SK-N-SH treated with all-trans-retinoic acid at 6 μM for 48 hours (cell line): ENCODE measurements at regions not wholly inside any gene's neighbourhood (a gene's known extent, or its start where the extent isn't known, plus 50 kb on each side); places are given as distances from the start of the nearest gene placed in this dataset.

Source experiments
- ATAC-seq: fragments of 200-7000 bp; cut with Tn5 transposase; 3 replicates; pipeline ENCODE4 v1.9.1; 2020; ENCODE audit warnings: mild to moderate bottlenecking, moderate library complexity
- ARNTL ChIP-seq: fragments of 450-650 bp; formaldehyde crosslinking; IDR thresholded peaks from 2 replicates; pipeline ENCODE4 v1.5.0; 2020; ENCODE audit warnings: low read depth, mild to moderate bottlenecking, moderate library complexity, borderline replicate concordance
- CREB5 ChIP-seq: fragments of 250-450 bp; sonication (Bioruptor Pico); IDR thresholded peaks from 2 replicates; pipeline ENCODE4 v1.5.1; 2020; ENCODE audit warnings: low read depth, mild to moderate bottlenecking, moderate library complexity
- CSDC2 ChIP-seq: fragments of 250-450 bp; sonication (Bioruptor Pico); IDR thresholded peaks from 2 replicates; pipeline ENCODE4 v1.5.0; 2020; ENCODE audit warnings: mild to moderate bottlenecking, moderate library complexity
- CSRNP3 ChIP-seq: fragments of 250-450 bp; sonication (Bioruptor Pico); IDR thresholded peaks from 2 replicates; pipeline ENCODE4 v1.5.1; 2021; ENCODE audit warnings: mild to moderate bottlenecking, moderate library complexity
- GLIS3 ChIP-seq: fragments of 250-450 bp; sonication (Bioruptor Pico); IDR thresholded peaks from 2 replicates; pipeline ENCODE4 v1.5.0; 2020; ENCODE audit warnings: mild to moderate bottlenecking, moderate library complexity
- ISL1 ChIP-seq: fragments of 250-450 bp; sonication (Bioruptor Pico); IDR thresholded peaks from 2 replicates; pipeline ENCODE4 v2.1.2; 2022; ENCODE audit warnings: mild to moderate bottlenecking, moderate library complexity
- OSR1 ChIP-seq: fragments of 250-450 bp; sonication (Bioruptor Pico); IDR thresholded peaks from 2 replicates; pipeline ENCODE4 v1.8.0; 2022; ENCODE audit warnings: moderate library complexity, mild to moderate bottlenecking, inconsistent platforms
- PATZ1 ChIP-seq: fragments of 250-450 bp; sonication (Bioruptor Pico); IDR thresholded peaks from 2 replicates; pipeline ENCODE4 v1.8.0; 2020; ENCODE audit warnings: mild to moderate bottlenecking, moderate library complexity, borderline replicate concordance
- POU6F1 ChIP-seq: fragments of 250-450 bp; sonication (Bioruptor Pico); IDR thresholded peaks from 2 replicates; pipeline ENCODE4 v1.8.0; 2021; ENCODE audit warnings: low read depth, mild to moderate bottlenecking, moderate library complexity, borderline replicate concordance
- PPARA ChIP-seq: fragments of 250-450 bp; sonication (Bioruptor Pico); IDR thresholded peaks from 2 replicates; pipeline ENCODE4 v1.5.0; 2020; ENCODE audit warnings: mild to moderate bottlenecking, borderline replicate concordance
- RARB ChIP-seq: fragments of 250-450 bp; sonication (Bioruptor Pico); IDR thresholded peaks from 2 replicates; pipeline ENCODE4 v1.8.0; 2021; ENCODE audit warnings: mild to moderate bottlenecking, moderate library complexity
- SNAI2 ChIP-seq: fragments of 250-450 bp; sonication (Bioruptor Pico); IDR thresholded peaks from 2 replicates; pipeline ENCODE4 v1.5.0; 2020; ENCODE audit warnings: mild to moderate bottlenecking, moderate library complexity
- TSHZ2 ChIP-seq: fragments of 250-450 bp; sonication (Bioruptor Pico); IDR thresholded peaks from 2 replicates; pipeline ENCODE4 v1.5.0; 2020; ENCODE audit warnings: mild to moderate bottlenecking, moderate library complexity
- ZFP3 ChIP-seq: fragments of 250-450 bp; sonication (Bioruptor Pico); IDR thresholded peaks from 2 replicates; pipeline ENCODE4 v1.5.0; 2020; ENCODE audit warnings: mild to moderate bottlenecking, moderate library complexity
- ZNF565 ChIP-seq: fragments of 450-650 bp; formaldehyde crosslinking; conservative IDR thresholded peaks from 2 replicates; pipeline ENCODE4 v1.5.0; 2020; ENCODE audit warnings: low read depth, mild to moderate bottlenecking, moderate library complexity
- ZNF70 ChIP-seq: fragments of 450-650 bp; formaldehyde crosslinking; IDR thresholded peaks from 2 replicates; pipeline ENCODE4 v1.5.0; 2020; ENCODE audit warnings: mild to moderate bottlenecking, moderate library complexity

- ATAC-seq = no peak
- TF ChIP-seq ZNF565 = no peak
Observed at GRCh38 chr14:54285030-54285429, 111.8 kb upstream of the CDKN3 start.

GRCh38 chr14:54291491-54292191, 105.2 kb upstream of the CDKN3 start:
- TF ChIP-seq RARB (CRISPR knock-in tag) (no peak), ISL1 (CRISPR knock-in tag) (no peak), PATZ1 (no peak), SNAI2 (CRISPR knock-in tag) (no peak), TSHZ2 (CRISPR knock-in tag) (no peak), CSRNP3 (CRISPR knock-in tag) (no peak)
- no peak for ATAC-seq

- no peak for ATAC-seq
Observed at GRCh38 chr14:54294802-54295201, 102.0 kb upstream of the CDKN3 start.

GRCh38 chr14:54299410-54300363, 97.1 kb upstream of the CDKN3 start:
- no peak for ATAC-seq
- TF ChIP-seq ARNTL (CRISPR knock-in tag) (no peak), SNAI2 (CRISPR knock-in tag) (peak; percentile 73; the same call in 1 of the 2 replicates), TSHZ2 (CRISPR knock-in tag) (peak; percentile 67; the same call in 1 of the 2 replicates), ZFP3 (CRISPR knock-in tag) (no peak), CREB5 (peak; percentile 66), ISL1 (CRISPR knock-in tag) (peak; percentile 77), GLIS3 (peak; percentile 47; the same call in 1 of the 2 replicates)

More at GRCh38 chr14:54294802-54295201, 102.0 kb upstream of the CDKN3 start:
- TF ChIP-seq PPARA (CRISPR knock-in tag) (no peak), OSR1 (CRISPR knock-in tag) (no peak), ISL1 (CRISPR knock-in tag) (no peak), ZNF70 (CRISPR knock-in tag) (no peak), ZNF565 (no peak), ARNTL (CRISPR knock-in tag) (no peak), CSRNP3 (CRISPR knock-in tag) (no peak), POU6F1 (no peak), RARB (CRISPR knock-in tag) (no peak), CSDC2 (no peak)
